NOMO-1 treated with dmso at 0.1 percent for 144 hours (cell line): ENCODE measurements at regions not wholly inside any gene's neighbourhood (a gene's known extent, or its start where the extent isn't known, plus 50 kb on each side); places are given as distances from the start of the nearest gene placed in this dataset.
"Not testable (repeated sequence)": the region's sequence is repeated elsewhere in the genome, so short reads cannot be mapped to it uniquely, and the experiment has no call there.

Experiments
- DNase-seq: peaks from one replicate; lab custom pipeline; 2025; ENCODE audit not compliant: unreplicated experiment; lab: John Stamatoyannopoulos, UW

GRCh38 chrX:39772057-39772832 is 325.5 kb downstream of the BCOR start:
- DNase-seq, result peak; percentile 86

- DNase-seq, result no peak
These were observed 324.6 kb downstream of the BCOR start for GRCh38 chrX:39773150-39773549.

- DNase-seq, result no peak
These were observed 323.6 kb downstream of the BCOR start for GRCh38 chrX:39773923-39774773.

GRCh38 chrX:39774774-39775328 is 322.9 kb downstream of the BCOR start:
- DNase-seq, result no peak

GRCh38 chrX:39777623-39778025 is 320.1 kb downstream of the BCOR start:
- DNase-seq, result no peak

- no peak for DNase-seq
These were observed 317.6 kb downstream of the BCOR start for GRCh38 chrX:39779952-39780783.

GRCh38 chrX:39782276-39782675 is 315.5 kb downstream of the BCOR start:
- no peak for DNase-seq

- DNase-seq, result no peak
These were observed 309.8 kb downstream of the BCOR start for GRCh38 chrX:39787999-39788398.

GRCh38 chrX:39788521-39788920 is 309.2 kb downstream of the BCOR start:
- no peak for DNase-seq

- DNase-seq, result no peak
These were observed 306.1 kb downstream of the BCOR start for GRCh38 chrX:39791691-39792090.

GRCh38 chrX:39795605-39796004 is 302.2 kb downstream of the BCOR start:
- no peak for DNase-seq

- DNase-seq, result no peak
These were observed 300.9 kb downstream of the BCOR start for GRCh38 chrX:39796856-39797255.

- not testable (repeated sequence) for DNase-seq
These were observed 299.3 kb downstream of the BCOR start for GRCh38 chrX:39798488-39798887.

GRCh38 chrX:39802354-39802753 is 295.4 kb downstream of the BCOR start:
- DNase-seq, result no peak

- no peak for DNase-seq
These were observed 294.9 kb downstream of the BCOR start for GRCh38 chrX:39802908-39803307.

GRCh38 chrX:39805022-39805421 is 292.7 kb downstream of the BCOR start:
- no peak for DNase-seq

GRCh38 chrX:39805825-39806224 is 291.9 kb downstream of the BCOR start:
- no peak for DNase-seq

GRCh38 chrX:39808471-39808917 is 289.3 kb downstream of the BCOR start:
- DNase-seq, result no peak

GRCh38 chrX:39809331-39809730 is 288.4 kb downstream of the BCOR start:
- no peak for DNase-seq

GRCh38 chrX:39810901-39811300 is 286.9 kb downstream of the BCOR start:
- DNase-seq, result no peak

- no peak for DNase-seq
These were observed 286.4 kb downstream of the BCOR start for GRCh38 chrX:39811376-39811775.
